OCI-LY1 (cell line): ENCODE measurements at regions not wholly inside any gene's neighbourhood (a gene's known extent, or its start where the extent isn't known, plus 50 kb on each side); places are given as distances from the start of the nearest gene placed in this dataset.

ENCODE experiments used
- EZH2 ChIP-seq: fragments of 200-600 bp; sonication (generic), shearing (Covaris generic); IDR thresholded peaks from 2 replicates; pipeline ENCODE4 v1.8.0; 2017; ENCODE audit warnings: borderline replicate concordance, mixed run types, mild to moderate bottlenecking, antibody characterized with exemption, low read length, moderate library complexity, mixed read lengths
- TF ChIP-seq, protein P1 (sequence below): fragments of 200-600 bp; sonication (generic), shearing (Covaris generic); IDR thresholded peaks from 2 replicates; pipeline ENCODE4 v1.5.1; 2017; ENCODE audit warnings: mild to moderate bottlenecking, antibody characterized with exemption, low read length, moderate library complexity, mixed read lengths

GRCh38 chr7:21092766-21093702 lies 306.3 kb upstream of the SP8 start:
- TF ChIP-seq, protein P1, sequence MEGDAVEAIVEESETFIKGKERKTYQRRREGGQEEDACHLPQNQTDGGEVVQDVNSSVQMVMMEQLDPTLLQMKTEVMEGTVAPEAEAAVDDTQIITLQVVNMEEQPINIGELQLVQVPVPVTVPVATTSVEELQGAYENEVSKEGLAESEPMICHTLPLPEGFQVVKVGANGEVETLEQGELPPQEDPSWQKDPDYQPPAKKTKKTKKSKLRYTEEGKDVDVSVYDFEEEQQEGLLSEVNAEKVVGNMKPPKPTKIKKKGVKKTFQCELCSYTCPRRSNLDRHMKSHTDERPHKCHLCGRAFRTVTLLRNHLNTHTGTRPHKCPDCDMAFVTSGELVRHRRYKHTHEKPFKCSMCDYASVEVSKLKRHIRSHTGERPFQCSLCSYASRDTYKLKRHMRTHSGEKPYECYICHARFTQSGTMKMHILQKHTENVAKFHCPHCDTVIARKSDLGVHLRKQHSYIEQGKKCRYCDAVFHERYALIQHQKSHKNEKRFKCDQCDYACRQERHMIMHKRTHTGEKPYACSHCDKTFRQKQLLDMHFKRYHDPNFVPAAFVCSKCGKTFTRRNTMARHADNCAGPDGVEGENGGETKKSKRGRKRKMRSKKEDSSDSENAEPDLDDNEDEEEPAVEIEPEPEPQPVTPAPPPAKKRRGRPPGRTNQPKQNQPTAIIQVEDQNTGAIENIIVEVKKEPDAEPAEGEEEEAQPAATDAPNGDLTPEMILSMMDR = no peak
- TF ChIP-seq EZH2 = no peak
